ENCODE measurements at regions not wholly inside any gene's neighbourhood (a gene's known extent, or its start where the extent isn't known, plus 50 kb on each side); places are given as distances from the start of the nearest gene placed in this dataset.

DNA sequence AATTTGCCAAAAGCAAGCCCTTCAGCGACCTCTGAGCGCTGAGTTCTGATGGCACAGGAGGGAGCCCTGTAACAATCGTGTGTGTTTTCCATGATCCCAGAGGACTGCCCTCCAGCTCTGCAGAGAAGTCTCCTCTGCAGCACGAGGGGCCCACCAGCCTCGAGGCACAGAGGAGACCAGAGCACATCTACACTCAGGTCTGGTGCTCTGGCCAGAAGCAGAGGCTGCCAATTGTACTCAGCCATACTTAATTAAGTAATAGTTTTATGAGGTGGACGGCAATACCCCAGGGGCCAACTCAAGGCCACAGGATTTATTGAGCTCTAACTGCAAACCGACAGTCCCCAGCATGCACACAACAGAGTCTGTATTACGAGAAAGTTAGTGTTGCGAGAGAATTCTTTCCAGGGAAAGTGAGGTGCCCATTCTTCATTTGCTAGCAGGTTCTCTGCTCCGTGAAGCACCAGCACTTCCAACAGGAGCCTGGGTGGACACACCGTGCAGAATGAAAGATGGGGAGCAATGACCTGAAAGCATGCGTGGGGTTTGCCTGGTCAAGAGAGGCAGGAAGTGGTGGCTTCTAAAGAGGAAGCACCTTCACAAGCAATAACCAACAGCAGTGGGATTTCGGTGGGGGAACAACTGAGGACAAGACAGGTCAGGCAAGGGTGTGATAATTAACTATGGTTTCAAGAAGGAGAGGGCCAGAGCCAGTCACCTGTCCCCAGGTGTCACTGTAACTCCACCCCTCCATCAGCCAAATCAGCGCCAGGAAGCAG, 92.8 kb upstream of the FOXC1 start:
- Histone ChIP-seq H3K27ac (no peak overlapping the region), H3K4me3 (no peak overlapping the region), H3K27me3 (no peaks in the 10 kb centered on the region), H3K9me3 (no peaks in the 10 kb centered on the region), H3K4me1 (no peaks in the 10 kb centered on the region), H3K36me3 (no peaks in the 10 kb centered on the region)
- TF ChIP-seq POLR2AphosphoS5 (IDR thresholded peaks at IDR 0.05; ENCODE audit: insufficient read depth in 1 of 2, low read depth in 1 of 2) (no peak), POLR2A (IDR thresholded peaks at IDR 0.05) (no peak)
- TF ChIP-seq, protein P1, sequence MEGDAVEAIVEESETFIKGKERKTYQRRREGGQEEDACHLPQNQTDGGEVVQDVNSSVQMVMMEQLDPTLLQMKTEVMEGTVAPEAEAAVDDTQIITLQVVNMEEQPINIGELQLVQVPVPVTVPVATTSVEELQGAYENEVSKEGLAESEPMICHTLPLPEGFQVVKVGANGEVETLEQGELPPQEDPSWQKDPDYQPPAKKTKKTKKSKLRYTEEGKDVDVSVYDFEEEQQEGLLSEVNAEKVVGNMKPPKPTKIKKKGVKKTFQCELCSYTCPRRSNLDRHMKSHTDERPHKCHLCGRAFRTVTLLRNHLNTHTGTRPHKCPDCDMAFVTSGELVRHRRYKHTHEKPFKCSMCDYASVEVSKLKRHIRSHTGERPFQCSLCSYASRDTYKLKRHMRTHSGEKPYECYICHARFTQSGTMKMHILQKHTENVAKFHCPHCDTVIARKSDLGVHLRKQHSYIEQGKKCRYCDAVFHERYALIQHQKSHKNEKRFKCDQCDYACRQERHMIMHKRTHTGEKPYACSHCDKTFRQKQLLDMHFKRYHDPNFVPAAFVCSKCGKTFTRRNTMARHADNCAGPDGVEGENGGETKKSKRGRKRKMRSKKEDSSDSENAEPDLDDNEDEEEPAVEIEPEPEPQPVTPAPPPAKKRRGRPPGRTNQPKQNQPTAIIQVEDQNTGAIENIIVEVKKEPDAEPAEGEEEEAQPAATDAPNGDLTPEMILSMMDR (IDR thresholded peaks at IDR 0.05), result no peak
- no peak for DNase-seq (ENCODE audit: extremely low spot score in 2 of 2)
- intact Hi-C loops (cut with DNase I), result no loop called here

DNA sequence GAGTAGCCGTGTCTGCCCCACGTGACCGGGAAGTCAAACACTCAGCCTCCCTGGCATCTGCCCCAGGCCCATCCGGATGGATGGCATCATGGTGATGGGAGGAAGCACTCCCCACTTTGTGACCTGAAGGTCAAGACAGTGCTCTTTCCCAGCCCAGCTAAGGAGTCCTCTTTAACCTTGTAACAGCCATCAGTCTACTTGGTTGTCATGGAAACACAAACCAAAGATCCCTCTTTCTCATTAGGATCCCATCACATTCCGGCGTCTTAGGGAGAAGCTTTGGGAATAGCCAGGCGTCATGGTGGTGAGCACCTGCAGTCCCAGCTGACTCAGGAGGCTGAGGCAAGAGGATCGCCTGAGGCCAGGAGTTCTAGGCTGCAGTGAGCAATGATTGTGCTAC, 90.9 kb upstream of the FOXC1 start:
- no peak for DNase-seq (ENCODE audit: extremely low spot score in 2 of 2)
- Histone ChIP-seq H3K4me1 (peaks cover under 1% of the 10 kb centered on the region), H3K27me3 (no peaks in the 10 kb centered on the region), H3K27ac (no peak overlapping the region), H3K9me3 (no peaks in the 10 kb centered on the region), H3K4me3 (no peak overlapping the region), H3K36me3 (no peaks in the 10 kb centered on the region)
- TF ChIP-seq, protein P1 (IDR thresholded peaks at IDR 0.05), result no peak
- no peak for TF ChIP-seq POLR2AphosphoS5 (IDR thresholded peaks at IDR 0.05; ENCODE audit: insufficient read depth in 1 of 2, low read depth in 1 of 2)
- no peak for TF ChIP-seq POLR2A (IDR thresholded peaks at IDR 0.05)
- intact Hi-C loops (cut with DNase I), result no loop called here

DNA sequence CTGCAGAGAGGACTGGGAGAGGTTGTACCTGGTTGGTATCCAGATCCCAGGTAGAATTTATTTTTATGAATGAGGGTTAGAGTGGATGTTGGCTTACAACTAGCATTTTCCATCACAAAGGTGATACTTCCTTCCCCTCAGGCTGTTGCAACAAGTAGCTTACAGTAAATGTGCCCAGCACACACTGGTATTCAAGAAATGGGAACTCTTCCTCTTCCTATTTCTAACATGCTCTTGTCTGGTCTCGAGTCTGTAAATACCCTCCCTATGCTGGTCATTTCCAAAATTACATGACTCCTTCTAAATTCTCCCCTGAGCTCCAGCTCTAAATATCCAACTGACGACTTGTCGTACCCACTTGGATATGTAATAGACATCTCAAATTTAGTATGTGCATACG, 90.1 kb upstream of the FOXC1 start:
- TF ChIP-seq POLR2AphosphoS5 (IDR thresholded peaks at IDR 0.05; ENCODE audit: insufficient read depth in 1 of 2, low read depth in 1 of 2) (no peak), POLR2A (IDR thresholded peaks at IDR 0.05) (no peak)
- TF ChIP-seq, protein P1 (IDR thresholded peaks at IDR 0.05), result no peak
- Histone ChIP-seq H3K4me1 (peaks cover 4% of the 10 kb centered on the region), H3K4me3 (no peak overlapping the region), H3K36me3 (no peaks in the 10 kb centered on the region), H3K27ac (no peak overlapping the region), H3K27me3 (no peaks in the 10 kb centered on the region), H3K9me3 (no peaks in the 10 kb centered on the region)
- no peak for DNase-seq (ENCODE audit: extremely low spot score in 2 of 2)
- intact Hi-C loops (cut with DNase I), result no loop called here

DNA sequence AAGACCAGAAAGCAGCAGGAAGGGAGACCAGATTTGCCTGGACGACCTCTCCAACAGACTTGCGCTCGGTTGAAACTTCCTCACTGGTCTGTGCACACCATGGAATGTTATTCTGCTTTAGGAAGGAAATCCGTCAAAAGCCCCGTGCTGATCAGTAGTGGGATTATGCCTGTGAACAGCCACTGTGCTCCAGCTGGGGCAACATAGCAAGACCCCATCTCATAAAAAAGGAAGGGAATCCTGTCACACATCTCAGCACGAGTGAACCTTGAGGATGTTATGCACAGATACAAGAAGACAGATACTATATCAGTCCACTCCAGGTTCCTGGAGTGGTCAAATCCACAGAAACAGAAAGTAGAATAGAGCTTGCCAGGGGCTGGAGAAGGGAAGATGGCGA, 86.9 kb upstream of the FOXC1 start:
- Histone ChIP-seq H3K36me3 (no peaks in the 10 kb centered on the region), H3K4me1 (peaks cover 23% of the 10 kb centered on the region), H3K9me3 (no peaks in the 10 kb centered on the region), H3K27me3 (no peaks in the 10 kb centered on the region), H3K27ac (no peak overlapping the region), H3K4me3 (no peak overlapping the region)
- TF ChIP-seq, protein P1 (IDR thresholded peaks at IDR 0.05), result no peak
- TF ChIP-seq POLR2A (IDR thresholded peaks at IDR 0.05) (no peak), POLR2AphosphoS5 (IDR thresholded peaks at IDR 0.05; ENCODE audit: insufficient read depth in 1 of 2, low read depth in 1 of 2) (no peak)
- DNase-seq (ENCODE audit: extremely low spot score in 2 of 2), result no peak
- intact Hi-C loops (cut with DNase I), result no loop called here

DNA sequence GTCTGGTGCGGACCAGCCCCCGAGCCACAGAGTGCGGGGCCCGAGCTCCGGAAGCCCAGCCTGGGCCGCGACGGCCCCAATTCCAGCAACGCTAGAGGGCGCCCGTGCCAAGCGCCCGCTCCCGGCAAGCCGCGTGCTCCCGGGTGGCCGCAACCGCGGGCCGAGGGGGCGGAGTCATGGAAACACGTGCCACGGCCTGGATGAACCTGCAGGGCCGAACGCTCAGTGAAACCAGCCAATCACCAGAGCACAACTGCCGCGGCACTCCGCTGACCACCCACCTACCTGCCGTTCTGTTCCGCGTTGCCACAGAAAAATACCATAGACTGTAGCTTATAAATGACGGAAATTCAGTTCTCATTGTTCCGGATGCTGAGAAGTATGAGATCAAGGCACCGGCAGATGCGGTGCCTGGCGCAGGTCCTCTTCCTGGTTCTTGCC, 85.7 kb upstream of the FOXC1 start:
- Histone ChIP-seq H3K27ac (no peak overlapping the region), H3K9me3 (no peaks in the 10 kb centered on the region), H3K27me3 (no peaks in the 10 kb centered on the region), H3K4me3 (no peak overlapping the region), H3K36me3 (no peaks in the 10 kb centered on the region), H3K4me1 (peaks cover 23% of the 10 kb centered on the region)
- intact Hi-C loops (cut with DNase I), result no loop called here
- no peak for TF ChIP-seq POLR2AphosphoS5 (IDR thresholded peaks at IDR 0.05; ENCODE audit: insufficient read depth in 1 of 2, low read depth in 1 of 2)
- TF ChIP-seq, protein P1 (IDR thresholded peaks at IDR 0.05), result no peak
- TF ChIP-seq POLR2A (IDR thresholded peaks at IDR 0.05), result no peak
- no peak for DNase-seq (ENCODE audit: extremely low spot score in 2 of 2)
